ENCODE measurements at regions not wholly inside any gene's neighbourhood (a gene's known extent, or its start where the extent isn't known, plus 50 kb on each side); places are given as distances from the start of the nearest gene placed in this dataset.
"Not testable (repeated sequence)": the region's sequence is repeated elsewhere in the genome, so short reads cannot be mapped to it uniquely, and the experiment has no call there.

- in situ Hi-C loops (cut with MboI; ENCODE audit: low pct_unique_long_range_greater_than_20kb, low sequenced_read_pairs, unreplicated experiment) = no loop called here
- TF ChIP-seq CTCF (IDR thresholded peaks at IDR 0.05; ENCODE audit: extremely low read depth, insufficient read depth, missing control alignments) = no peak
- DNase-seq (ENCODE audit: low spot score) = no peak
Observed at GRCh38 chr12:104906695-104907094, 51.4 kb downstream of the SLC41A2 start.

GRCh38 chr12:104905446-104905845 lies 52.6 kb downstream of the SLC41A2 start:
- DNase-seq (ENCODE audit: low spot score); in situ Hi-C loops (cut with MboI; ENCODE audit: low pct_unique_long_range_greater_than_20kb, low sequenced_read_pairs, unreplicated experiment): not testable (repeated sequence)

- no peak for TF ChIP-seq CTCF (IDR thresholded peaks at IDR 0.05; ENCODE audit: extremely low read depth, insufficient read depth, missing control alignments)
Observed at GRCh38 chr12:104903648-104904423, 54.3 kb downstream of the SLC41A2 start.

GRCh38 chr12:104902125-104902524 lies 56.0 kb downstream of the SLC41A2 start:
- TF ChIP-seq CTCF (IDR thresholded peaks at IDR 0.05; ENCODE audit: extremely low read depth, insufficient read depth, missing control alignments) = no peak
- in situ Hi-C loops (cut with MboI; ENCODE audit: low pct_unique_long_range_greater_than_20kb, low sequenced_read_pairs, unreplicated experiment) = no loop called here

More at GRCh38 chr12:104903648-104904423, 54.3 kb downstream of the SLC41A2 start:
- in situ Hi-C loops (cut with MboI; ENCODE audit: low pct_unique_long_range_greater_than_20kb, low sequenced_read_pairs, unreplicated experiment) = no loop called here
- DNase-seq (ENCODE audit: low spot score) = no peak

GRCh38 chr12:104896710-104897109 lies 61.4 kb downstream of the SLC41A2 start:
- in situ Hi-C loops (cut with MboI; ENCODE audit: low pct_unique_long_range_greater_than_20kb, low sequenced_read_pairs, unreplicated experiment) = no loop called here
- no peak for TF ChIP-seq CTCF (IDR thresholded peaks at IDR 0.05; ENCODE audit: extremely low read depth, insufficient read depth, missing control alignments)
- no peak for DNase-seq (ENCODE audit: low spot score)

More at GRCh38 chr12:104902125-104902524, 56.0 kb downstream of the SLC41A2 start:
- no peak for DNase-seq (ENCODE audit: low spot score)

- no peak for DNase-seq (ENCODE audit: low spot score)
- in situ Hi-C loops (cut with MboI; ENCODE audit: low pct_unique_long_range_greater_than_20kb, low sequenced_read_pairs, unreplicated experiment) = no loop called here
- TF ChIP-seq CTCF (IDR thresholded peaks at IDR 0.05; ENCODE audit: extremely low read depth, insufficient read depth, missing control alignments) = no peak
Observed at GRCh38 chr12:104896146-104896545, 61.9 kb downstream of the SLC41A2 start.

- in situ Hi-C loops (cut with MboI; ENCODE audit: low pct_unique_long_range_greater_than_20kb, low sequenced_read_pairs, unreplicated experiment) = no loop called here
- TF ChIP-seq CTCF (IDR thresholded peaks at IDR 0.05; ENCODE audit: extremely low read depth, insufficient read depth, missing control alignments) = no peak
- no peak for DNase-seq (ENCODE audit: low spot score)
Observed at GRCh38 chr12:104895415-104895814, 62.7 kb downstream of the SLC41A2 start.
